CD14-positive monocyte (primary cell): ENCODE measurements at regions not wholly inside any gene's neighbourhood (a gene's known extent, or its start where the extent isn't known, plus 50 kb on each side); places are given as distances from the start of the nearest gene placed in this dataset.

ENCODE experiments used
- DNase-seq, 3 donors: peaks; one replicate each; pipeline ENCODE4 v3.0.0-alpha.2; 2011 to 2022
- H2AFZ ChIP-seq: 2 replicates; pipeline ENCODE4 v1.6.0; 2012; ENCODE audit warnings: mild to moderate bottlenecking, low read depth, low read length, inconsistent platforms; ENCODE audit not compliant: insufficient read depth, poor library complexity, severe bottlenecking
- H3K27ac ChIP-seq, 2 donors: 1 replicate in 1 of 2; 2 replicates in 1 of 2; pipeline ENCODE4 v1.5.1; 2012 to 2013; ENCODE audit warnings: low read length in 2 of 2, control low read depth in 1 of 2, inconsistent platforms in 1 of 2, low read depth in 1 of 2, mild to moderate bottlenecking in 1 of 2
- H3K27me3 ChIP-seq, 2 donors: one replicate each; pipeline versions ENCODE4 v1.6.0 to v1.6.1; 2011 to 2013; ENCODE audit warnings: low read length in 2 of 2; ENCODE audit not compliant: control insufficient read depth in 2 of 2, insufficient read depth in 2 of 2
- H3K36me3 ChIP-seq, 2 donors: replicated peaks in 1 of 2; 1 replicate in 1 of 2; 2 replicates in 1 of 2; pipeline versions ENCODE4 v1.5.1 to v1.6.1; 2012 to 2013; ENCODE audit warnings: low read length in 2 of 2, control low read depth in 1 of 2, inconsistent platforms in 1 of 2, mild to moderate bottlenecking in 1 of 2; ENCODE audit not compliant: insufficient read depth in 2 of 2, control insufficient read depth in 1 of 2
- H3K4me1 ChIP-seq, 2 donors: 1 replicate in 1 of 2; 2 replicates in 1 of 2; pipeline versions ENCODE4 v1.5.1 to v1.6.1; 2012 to 2013; ENCODE audit warnings: low read length in 2 of 2, control low read depth in 1 of 2, inconsistent platforms in 1 of 2, mild to moderate bottlenecking in 1 of 2, moderate library complexity in 1 of 2; ENCODE audit not compliant: insufficient read depth in 2 of 2, control insufficient read depth in 1 of 2
- H3K4me2 ChIP-seq: replicated peaks from 2 replicates; pipeline ENCODE3; 2012; ENCODE audit warnings: low read length, moderate library complexity, mild to moderate bottlenecking; ENCODE audit not compliant: poor library complexity, severe bottlenecking; ENCODE audit errors: extremely low read depth
- H3K4me3 ChIP-seq, 3 experiments: fragments of 200-600 bp in 1 of 3; sonication (generic) in 1 of 3; replicated peaks in 1 of 3; 1 replicate in 2 of 3; 2 replicates in 1 of 3; pipeline ENCODE4 v1.5.1; 2011 to 2013; ENCODE audit warnings: low read length in 3 of 3, mild to moderate bottlenecking in 3 of 3, control low read depth in 2 of 3, low read depth in 2 of 3, inconsistent platforms in 1 of 3, moderate library complexity in 1 of 3
- H3K79me2 ChIP-seq: 2 replicates; pipeline ENCODE4 v1.6.0; 2012; ENCODE audit warnings: mild to moderate bottlenecking, control low read depth, inconsistent platforms, low read length, moderate library complexity; ENCODE audit not compliant: insufficient read depth
- H3K9ac ChIP-seq: 2 replicates; pipeline ENCODE4 v1.6.0; 2017; ENCODE audit warnings: low read length, mild to moderate bottlenecking; ENCODE audit not compliant: insufficient read depth, poor library complexity, severe bottlenecking
- H3K9me3 ChIP-seq, 2 donors: replicated peaks in 1 of 2; 1 replicate in 1 of 2; 2 replicates in 1 of 2; pipeline versions ENCODE4 v1.5.1 to v1.6.1; 2012 to 2013; ENCODE audit warnings: low read length in 2 of 2, control low read depth in 1 of 2; ENCODE audit not compliant: control insufficient read depth in 1 of 2, insufficient read depth in 1 of 2
- H4K20me1 ChIP-seq: 2 replicates; pipeline ENCODE4 v1.6.0; 2012; ENCODE audit warnings: mild to moderate bottlenecking, low read length, control low read depth, moderate library complexity; ENCODE audit not compliant: insufficient read depth
- H3K27ac Mint-ChIP-seq, 7 donors: one replicate each; pipeline ENCODE4 v1.8.0; 2020; ENCODE audit warnings: mild to moderate bottlenecking in 7 of 7, mixed read lengths in 7 of 7, moderate library complexity in 6 of 7, inconsistent platforms in 2 of 7
- H3K27me3 Mint-ChIP-seq, 3 donors: one replicate each; pipeline ENCODE4 v1.8.0; 2021 to 2022; ENCODE audit warnings: low read depth in 3 of 3, mild to moderate bottlenecking in 3 of 3, mixed read lengths in 3 of 3, moderate library complexity in 3 of 3, inconsistent platforms in 1 of 3
- H3K36me3 Mint-ChIP-seq, 2 donors: one replicate each; pipeline ENCODE4 v1.8.0; 2020; ENCODE audit warnings: mixed read lengths in 2 of 2, inconsistent platforms in 1 of 2, mild to moderate bottlenecking in 1 of 2
- H3K4me1 Mint-ChIP-seq: one replicate; pipeline ENCODE4 v1.8.0; 2020; ENCODE audit warnings: mild to moderate bottlenecking, mixed read lengths
- H3K4me3 Mint-ChIP-seq, 2 donors: one replicate each; pipeline ENCODE4 v1.8.0; 2020; ENCODE audit warnings: mild to moderate bottlenecking in 2 of 2, mixed read lengths in 2 of 2, moderate library complexity in 1 of 2
- H3K9me3 Mint-ChIP-seq, 7 donors: one replicate each; pipeline ENCODE4 v1.8.0; 2020 to 2022; ENCODE audit warnings: mixed read lengths in 7 of 7, mild to moderate bottlenecking in 6 of 7, moderate library complexity in 6 of 7, inconsistent platforms in 2 of 7
- CTCF ChIP-seq: fragments of 200-600 bp; IDR thresholded peaks from one replicate; pipeline ENCODE4 v1.8.0; 2022; ENCODE audit warnings: antibody characterized with exemption, mild to moderate bottlenecking
- WGBS: methylation state at CpG from one replicate; pipeline ENCODE4 v1.1.5; 2013; ENCODE audit warnings: missing lambda C conversion rate; ENCODE audit not compliant: insufficient coverage; 5-methylcytosine and 5-hydroxymethylcytosine counted together
- intact Hi-C, 2 donors: fragments of 100-400 bp; cut with micrococcal nuclease; formaldehyde crosslinking; loops; one replicate each; pipeline versions ENCODE4 v1.15.0 to v1.15.1; 2023

GRCh38 chr15:36361351-36361870, 218.0 kb upstream of the CDIN1 start:
- Histone ChIP-seq H3K4me3 (no peak overlapping the region), H3K27me3 (no peaks in the 10 kb centered on the region), H2AFZ (no peak overlapping the region), H3K9ac (no peak overlapping the region), H3K79me2 (no peaks in the 10 kb centered on the region), H3K9me3 (peaks cover 2 to 7% of the 10 kb centered on the region in 2 donors), H3K4me1 (no peaks in the 10 kb centered on the region), H3K4me2 (no peak overlapping the region), H4K20me1 (no peaks in the 10 kb centered on the region), H3K36me3 (no peaks in the 10 kb centered on the region), H3K27ac (no peak overlapping the region)
- Mint-ChIP-seq H3K4me3 (no peak overlapping the region), H3K27me3 (no peaks in the 10 kb centered on the region), H3K27ac (no peak overlapping the region), H3K36me3 (no peaks in the 10 kb centered on the region), H3K4me1 (no peaks in the 10 kb centered on the region), H3K9me3 (peaks cover 0 to 9% (median 3%) of the 10 kb centered on the region in 7 donors)
- DNase-seq: no peak
- no CpG with 5 or more reads among the region's 5 CpGs for WGBS
- intact Hi-C loops: no loop called here
- no peak for TF ChIP-seq CTCF

GRCh38 chr15:36362509-36362915, 216.9 kb upstream of the CDIN1 start:
- H3K4me3 ChIP-seq: no peak overlapping the region
- WGBS: 92% methylated on average over 4 of the region's 7 CpGs
- H3K36me3 ChIP-seq: no peaks in the 10 kb centered on the region
- H3K9me3 Mint-ChIP-seq: peaks cover 0 to 12% (median 5%) of the 10 kb centered on the region in 7 donors
- H3K4me2 ChIP-seq: no peak overlapping the region
- no peak overlapping the region for H3K27ac ChIP-seq
- no peaks in the 10 kb centered on the region for H3K36me3 Mint-ChIP-seq
- H2AFZ ChIP-seq: no peak overlapping the region
- no peaks in the 10 kb centered on the region for H3K4me1 Mint-ChIP-seq
- H3K4me1 ChIP-seq: no peaks in the 10 kb centered on the region
- intact Hi-C loops: no loop called here
- no peaks in the 10 kb centered on the region for H3K27me3 ChIP-seq
- no peaks in the 10 kb centered on the region for H3K27me3 Mint-ChIP-seq
- no peak overlapping the region for H3K4me3 Mint-ChIP-seq
- H3K9ac ChIP-seq: no peak overlapping the region
- peaks cover 5 to 7% of the 10 kb centered on the region in 2 donors for H3K9me3 ChIP-seq
- H4K20me1 ChIP-seq: no peaks in the 10 kb centered on the region
- no peaks in the 10 kb centered on the region for H3K79me2 ChIP-seq
- TF ChIP-seq CTCF: no peak
- no peak for DNase-seq
- no peak overlapping the region for H3K27ac Mint-ChIP-seq
